Liver (tissue), 8 donors: ENCODE measurements at regions not wholly inside any gene's neighbourhood (a gene's known extent, or its start where the extent isn't known, plus 50 kb on each side); places are given as distances from the start of the nearest gene placed in this dataset.

Experiments used
- DNase-seq: peaks from one replicate; pipeline ENCODE4 v3.0.0-alpha.2; 2017; ENCODE audit warnings: low spot score
- H3K27ac ChIP-seq, 2 donors: one replicate each; pipeline ENCODE4 v1.7.0; 2013; ENCODE audit warnings: inconsistent platforms in 2 of 2, low read length in 2 of 2, control low read depth in 1 of 2, low read depth in 1 of 2, mild to moderate bottlenecking in 1 of 2
- H3K27me3 ChIP-seq, 4 donors: one replicate each; pipeline versions ENCODE4 v1.6.1 to v1.7.0; 2013; ENCODE audit warnings: low read length in 3 of 4, inconsistent platforms in 1 of 4, mild to moderate bottlenecking in 1 of 4, moderate library complexity in 1 of 4; ENCODE audit not compliant: control insufficient read depth in 4 of 4, insufficient read depth in 4 of 4
- H3K36me3 ChIP-seq, 4 donors: one replicate each; pipeline versions ENCODE4 v1.6.1 to v1.7.0; 2013; ENCODE audit warnings: low read length in 3 of 4, mild to moderate bottlenecking in 3 of 4, low read depth in 1 of 4, moderate library complexity in 1 of 4; ENCODE audit not compliant: control insufficient read depth in 4 of 4, insufficient read depth in 3 of 4
- H3K4me1 ChIP-seq, 4 donors: one replicate each; pipeline versions ENCODE4 v1.6.1 to v1.7.0; 2013; ENCODE audit warnings: low read length in 3 of 4, mild to moderate bottlenecking in 3 of 4, moderate library complexity in 1 of 4; ENCODE audit not compliant: control insufficient read depth in 4 of 4, insufficient read depth in 4 of 4
- H3K4me3 ChIP-seq, 3 donors: one replicate each; pipeline versions ENCODE4 v1.6.1 to v1.7.0; 2013; ENCODE audit warnings: low read length in 3 of 3, control low read depth in 1 of 3, low read depth in 1 of 3, mild to moderate bottlenecking in 1 of 3
- H3K9ac ChIP-seq, 2 donors: one replicate each; pipeline ENCODE4 v1.7.0; 2013; ENCODE audit warnings: low read length in 2 of 2, mild to moderate bottlenecking in 2 of 2, moderate library complexity in 2 of 2, control low read depth in 1 of 2, low read depth in 1 of 2
- H3K9me3 ChIP-seq, 4 donors: one replicate each; pipeline versions ENCODE4 v1.6.1 to v1.7.0; 2013; ENCODE audit warnings: low read length in 3 of 4; ENCODE audit not compliant: control insufficient read depth in 4 of 4
- CTCF ChIP-seq: fragments of 150-350 bp; IDR thresholded peaks from 2 replicates; pipeline ENCODE4 v1.5.1; 2017; ENCODE audit warnings: improper control_type of control experiment, low read depth, low read length; ENCODE audit not compliant: missing input control
- EGR1 ChIP-seq, 2 donors: IDR thresholded peaks; 2 replicates each; pipeline ENCODE4 v1.6.1; 2016 to 2018; ENCODE audit warnings: antibody characterized with exemption in 2 of 2, low read depth in 2 of 2
- FOXA2 ChIP-seq: IDR thresholded peaks from 2 replicates; pipeline ENCODE4 v1.6.1; 2016; ENCODE audit warnings: antibody characterized with exemption
- HNF4A ChIP-seq, 2 donors: conservative IDR thresholded peaks; 2 replicates each; pipeline ENCODE4 v1.6.1; 2016; ENCODE audit warnings: antibody characterized with exemption in 2 of 2, mild to moderate bottlenecking in 2 of 2
- HNF4G ChIP-seq: IDR thresholded peaks from 2 replicates; pipeline ENCODE4 v1.6.1; 2016; ENCODE audit warnings: antibody characterized with exemption
- JUND ChIP-seq, 2 donors: IDR thresholded peaks; 2 replicates each; pipeline ENCODE4 v1.6.1; 2016; ENCODE audit warnings: antibody characterized with exemption in 2 of 2
- RAD21 ChIP-seq, 2 donors: IDR thresholded peaks; 2 replicates each; pipeline ENCODE4 v1.6.1; 2016; ENCODE audit warnings: antibody characterized with exemption in 2 of 2, mild to moderate bottlenecking in 2 of 2
- REST ChIP-seq: IDR thresholded peaks from 2 replicates; pipeline ENCODE4 v1.6.1; 2016; ENCODE audit warnings: antibody characterized with exemption, mild to moderate bottlenecking
- RXRA ChIP-seq, 2 donors: IDR thresholded peaks; 2 replicates each; pipeline ENCODE4 v1.6.1; 2017 to 2018; ENCODE audit warnings: antibody characterized with exemption in 2 of 2, mild to moderate bottlenecking in 1 of 2
- SP1 ChIP-seq: IDR thresholded peaks from 2 replicates; pipeline ENCODE4 v1.6.1; 2018; ENCODE audit warnings: antibody characterized with exemption, mild to moderate bottlenecking
- TAF1 ChIP-seq: conservative IDR thresholded peaks from 2 replicates; pipeline ENCODE4 v1.6.1; 2016; ENCODE audit warnings: antibody characterized with exemption, mild to moderate bottlenecking
- YY1 ChIP-seq: IDR thresholded peaks from 2 replicates; pipeline ENCODE4 v1.6.1; 2016; ENCODE audit warnings: antibody characterized with exemption, mild to moderate bottlenecking
- ZBTB33 ChIP-seq: IDR thresholded peaks from 2 replicates; pipeline ENCODE4 v1.6.1; 2016; ENCODE audit warnings: antibody characterized with exemption
- WGBS: extraction: QIAGEN DNeasy Blood & Tissue Kit; methylation state at CpG from one replicate; pipeline ENCODE4 v1.1.7; 2013; 5-methylcytosine and 5-hydroxymethylcytosine counted together
- donor health status: healthy.
- donor health status: healthy.
- donor health status: healthy.
- donor health status: healthy.
- donor health status: healthy.

GRCh38 chr3:168338161-168338560, 242.4 kb upstream of the GOLIM4 start:
- no peak overlapping the region for H3K9ac ChIP-seq
- H3K9me3 ChIP-seq, result no peaks in the 10 kb centered on the region
- no peaks in the 10 kb centered on the region for H3K36me3 ChIP-seq
- no peak overlapping the region for H3K27ac ChIP-seq
- H3K4me1 ChIP-seq, result peaks cover 0 to 25% (median 20%) of the 10 kb centered on the region in 4 donors
- TF ChIP-seq JUND (IDR thresholded peaks at IDR 0.05) (no peak), REST (no peak), HNF4A (conservative IDR thresholded peaks at IDR 0.05) (no peak), CTCF (no peak), SP1 (no peak), EGR1 (IDR thresholded peaks at IDR 0.05; ENCODE audit: low read depth in 2 of 2) (no peak), TAF1 (no peak), RAD21 (IDR thresholded peaks at IDR 0.05) (no peak), FOXA2 (no peak), ZBTB33 (no peak), YY1 (no peak), RXRA (IDR thresholded peaks at IDR 0.05) (no peak)
- WGBS, result 63% methylated on average over 1 of the region's 1 CpG
- no peaks in the 10 kb centered on the region for H3K27me3 ChIP-seq
- DNase-seq, result no peak
- H3K4me3 ChIP-seq, result no peak overlapping the region

GRCh38 chr3:168336276-168336675, 240.6 kb upstream of the GOLIM4 start:
- WGBS, result 84% methylated on average over 3 of the region's 3 CpGs
- no peaks in the 10 kb centered on the region for H3K36me3 ChIP-seq
- peaks cover 0 to 7% (median 4%) of the 10 kb centered on the region in 4 donors for H3K4me1 ChIP-seq
- H3K4me3 ChIP-seq, result no peak overlapping the region
- DNase-seq, result no peak
- H3K27me3 ChIP-seq, result no peaks in the 10 kb centered on the region
- H3K9me3 ChIP-seq, result no peaks in the 10 kb centered on the region
- TF ChIP-seq HNF4G, result no peak
- no peak overlapping the region for H3K27ac ChIP-seq
- no peak overlapping the region for H3K9ac ChIP-seq
